ENCODE measurements at regions not wholly inside any gene's neighbourhood (a gene's known extent, or its start where the extent isn't known, plus 50 kb on each side); places are given as distances from the start of the nearest gene placed in this dataset.

DNA sequence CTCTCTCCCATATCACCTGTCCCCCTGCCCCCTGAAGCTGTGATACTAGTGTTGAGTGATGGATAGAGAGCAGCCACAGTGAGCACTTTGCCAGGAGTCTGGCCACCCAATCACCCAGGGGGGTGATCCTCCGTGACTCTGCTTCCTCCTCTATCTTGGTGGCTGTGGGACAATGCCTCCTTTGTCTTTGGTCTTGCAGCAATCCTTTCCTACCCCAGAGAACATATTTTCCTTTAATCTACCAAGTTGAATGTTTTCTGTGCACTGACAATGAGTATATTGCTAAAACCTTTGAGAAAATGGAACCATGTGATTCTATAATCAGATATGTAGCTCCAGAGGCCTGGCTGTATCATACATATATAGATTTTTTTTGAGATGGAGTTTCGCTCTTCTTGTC is 58.1 kb upstream of the HEPHL1 start:
- TF ChIP-seq, protein P1, sequence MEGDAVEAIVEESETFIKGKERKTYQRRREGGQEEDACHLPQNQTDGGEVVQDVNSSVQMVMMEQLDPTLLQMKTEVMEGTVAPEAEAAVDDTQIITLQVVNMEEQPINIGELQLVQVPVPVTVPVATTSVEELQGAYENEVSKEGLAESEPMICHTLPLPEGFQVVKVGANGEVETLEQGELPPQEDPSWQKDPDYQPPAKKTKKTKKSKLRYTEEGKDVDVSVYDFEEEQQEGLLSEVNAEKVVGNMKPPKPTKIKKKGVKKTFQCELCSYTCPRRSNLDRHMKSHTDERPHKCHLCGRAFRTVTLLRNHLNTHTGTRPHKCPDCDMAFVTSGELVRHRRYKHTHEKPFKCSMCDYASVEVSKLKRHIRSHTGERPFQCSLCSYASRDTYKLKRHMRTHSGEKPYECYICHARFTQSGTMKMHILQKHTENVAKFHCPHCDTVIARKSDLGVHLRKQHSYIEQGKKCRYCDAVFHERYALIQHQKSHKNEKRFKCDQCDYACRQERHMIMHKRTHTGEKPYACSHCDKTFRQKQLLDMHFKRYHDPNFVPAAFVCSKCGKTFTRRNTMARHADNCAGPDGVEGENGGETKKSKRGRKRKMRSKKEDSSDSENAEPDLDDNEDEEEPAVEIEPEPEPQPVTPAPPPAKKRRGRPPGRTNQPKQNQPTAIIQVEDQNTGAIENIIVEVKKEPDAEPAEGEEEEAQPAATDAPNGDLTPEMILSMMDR (IDR thresholded peaks at IDR 0.05), result no peak
- TF ChIP-seq EZH2 (IDR thresholded peaks at IDR 0.05), result no peak
- no peak for TF ChIP-seq EZH2phosphoT487 (IDR thresholded peaks at IDR 0.05)
